Myocyte (in vitro differentiated cells): ENCODE measurements at regions not wholly inside any gene's neighbourhood (a gene's known extent, or its start where the extent isn't known, plus 50 kb on each side); places are given as distances from the start of the nearest gene placed in this dataset.
"Not testable (repeated sequence)": the region's sequence is repeated elsewhere in the genome, so short reads cannot be mapped to it uniquely, and the experiment has no call there.

Experiments used
- DNase-seq: peaks from one replicate; pipeline ENCODE4 v3.0.0-alpha.2; 2012; ENCODE audit warnings: low read depth

- DNase-seq, result not testable (repeated sequence)
Measured at GRCh38 chr15:21357056-21357455, 83.2 kb downstream of the POTEB3 start.

- DNase-seq, result not testable (repeated sequence)
Measured at GRCh38 chr15:21355944-21356343, 84.4 kb downstream of the POTEB3 start.

DNA sequence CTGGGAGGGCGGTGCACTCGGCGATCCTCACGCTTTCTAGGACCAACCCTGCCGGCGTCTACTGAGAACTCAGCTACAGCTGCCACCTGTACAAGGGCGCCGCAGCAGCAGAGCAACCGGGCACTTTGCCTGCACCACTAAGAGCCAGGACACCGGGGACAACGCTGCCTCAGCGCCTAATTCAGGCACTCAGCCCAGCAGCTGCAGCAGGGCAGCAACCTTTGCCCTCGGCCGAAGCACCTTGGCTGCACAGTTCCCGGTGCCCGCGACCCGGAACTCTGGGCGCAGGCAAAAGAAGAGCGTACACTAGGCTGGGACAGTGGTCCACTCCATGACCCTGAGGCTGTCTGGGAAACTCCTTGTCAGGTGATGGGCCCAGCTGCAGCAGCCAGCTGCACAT is 85.7 kb downstream of the POTEB3 start:
- not testable (repeated sequence) for DNase-seq

DNA sequence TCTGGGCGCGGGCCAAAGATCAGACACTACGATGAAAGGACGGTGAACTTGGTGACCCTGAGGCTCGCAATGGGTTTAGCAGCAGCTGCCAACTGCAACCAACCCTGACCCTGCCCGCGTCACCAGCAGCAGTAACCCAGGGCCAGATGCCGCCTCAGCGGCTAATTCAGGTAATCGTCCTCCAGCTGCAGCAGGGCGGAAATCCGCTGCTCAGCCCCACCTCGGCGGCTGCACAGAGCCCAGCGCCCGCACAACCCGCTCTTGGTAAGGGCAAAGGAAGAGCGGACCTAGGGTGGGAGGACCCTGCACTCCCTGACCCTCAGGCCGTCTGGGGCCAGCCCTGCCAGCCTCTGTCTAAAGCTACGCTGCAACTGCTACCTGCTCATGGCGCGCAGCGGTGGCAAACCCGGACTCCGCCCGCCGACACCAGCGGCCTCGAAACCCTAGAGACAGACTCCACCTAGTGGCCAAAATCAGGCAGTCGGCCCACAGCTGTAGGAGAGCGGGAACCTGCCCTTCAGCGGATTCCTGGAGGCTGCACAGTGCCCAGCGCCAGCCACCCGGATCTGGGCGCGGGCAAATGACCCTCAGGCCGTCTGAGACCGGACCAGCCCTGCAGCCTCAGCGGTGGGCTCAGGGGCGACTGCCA is 87.5 kb downstream of the POTEB3 start:
- DNase-seq, result not testable (repeated sequence)

DNA sequence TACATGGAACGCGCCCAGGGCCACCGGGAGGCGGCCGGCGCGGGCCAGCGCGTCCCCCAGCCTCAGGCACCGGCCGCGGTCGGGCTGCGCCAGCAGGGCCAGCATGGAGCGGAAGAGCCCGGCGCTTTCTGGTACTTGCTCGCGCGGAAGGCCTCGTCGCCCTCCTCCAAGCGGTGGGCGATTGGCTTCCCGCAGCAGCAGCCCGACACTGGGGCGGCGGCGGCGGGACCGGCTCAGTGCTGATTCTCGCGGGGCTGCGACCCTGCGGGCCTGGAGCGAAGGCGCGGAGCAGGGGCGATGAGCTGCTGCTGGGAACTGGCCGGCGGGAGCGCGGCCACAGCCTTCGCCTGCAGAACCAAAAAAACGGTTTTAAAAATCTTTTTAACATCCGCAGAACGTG is 95.3 kb downstream of the POTEB3 start:
- DNase-seq, result not testable (repeated sequence)

DNA sequence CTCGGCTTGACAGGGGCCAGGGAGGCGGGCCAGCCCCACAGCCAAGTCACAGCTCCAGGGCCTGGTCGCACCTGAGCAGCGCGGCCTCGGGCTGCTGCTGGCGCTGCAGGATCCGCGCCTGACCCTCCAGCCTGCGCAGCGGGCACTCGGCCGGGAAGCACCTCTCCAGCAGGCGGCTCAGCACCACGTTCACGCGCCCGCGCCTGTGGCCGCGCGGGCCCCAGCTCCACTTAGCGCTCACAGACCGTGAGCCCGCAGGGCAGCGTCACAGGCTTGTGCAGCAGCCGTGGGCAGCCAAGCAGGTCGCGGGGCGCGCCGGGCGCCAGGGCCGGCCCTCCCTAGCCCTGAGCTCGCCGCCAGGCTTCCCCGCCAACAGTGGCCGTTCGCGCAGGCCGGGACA is 95.8 kb downstream of the POTEB3 start:
- DNase-seq, result not testable (repeated sequence)

DNA sequence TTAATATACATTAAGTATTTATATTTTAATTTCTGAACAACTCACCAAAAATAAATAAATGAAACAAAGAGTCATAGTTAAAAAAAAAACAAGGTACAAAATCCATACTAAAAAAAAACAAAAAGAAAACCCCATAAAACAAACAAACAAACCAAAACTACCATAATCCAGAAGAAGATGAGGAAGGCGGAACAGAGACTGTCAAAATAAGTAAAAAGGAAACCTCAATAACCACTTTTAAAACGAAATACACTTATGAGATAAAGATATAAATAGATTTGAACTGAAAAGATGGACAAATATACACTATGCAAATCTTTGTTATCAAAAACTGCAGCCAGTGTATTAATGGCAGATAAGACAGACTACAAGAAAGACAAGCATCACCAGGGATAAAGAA is 103.3 kb downstream of the POTEB3 start:
- not testable (repeated sequence) for DNase-seq

DNA sequence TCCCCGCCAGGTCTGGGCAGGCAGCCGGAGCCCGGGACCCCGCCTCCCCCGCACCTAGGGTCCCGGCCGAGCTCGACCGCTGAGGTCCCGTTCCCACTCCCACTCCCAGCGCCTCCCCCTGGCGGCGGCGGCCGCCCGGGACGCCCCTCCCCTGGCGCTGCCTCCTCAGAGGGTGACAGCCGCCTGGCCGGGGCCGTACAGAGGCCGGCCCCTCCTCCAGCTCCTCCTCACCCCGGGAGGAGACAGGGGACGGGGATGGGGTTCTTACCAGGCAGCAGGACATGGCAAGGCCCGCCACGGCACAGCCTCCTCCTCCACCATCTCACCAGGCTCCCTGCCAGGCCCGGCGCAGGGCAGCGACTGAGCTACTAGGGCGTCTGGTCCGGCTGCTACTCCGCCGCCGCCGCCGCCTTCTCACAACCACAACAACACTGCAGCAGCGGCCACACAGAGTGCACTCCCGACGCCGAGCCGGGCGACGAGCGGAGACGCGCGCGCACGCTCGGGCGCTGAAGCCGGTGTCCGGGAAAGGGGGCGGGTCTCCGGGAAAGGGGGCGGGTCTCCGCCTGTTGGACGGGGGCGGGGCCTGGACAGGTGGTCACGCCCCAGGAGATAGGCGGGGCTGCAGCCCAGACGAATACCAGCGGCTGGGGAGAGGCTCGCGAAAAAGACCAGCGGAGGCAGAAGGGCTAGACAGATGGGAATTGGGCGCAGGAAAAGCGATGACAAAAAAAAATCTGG is 115.4 kb downstream of the POTEB3 start:
- DNase-seq, result not testable (repeated sequence)

DNA sequence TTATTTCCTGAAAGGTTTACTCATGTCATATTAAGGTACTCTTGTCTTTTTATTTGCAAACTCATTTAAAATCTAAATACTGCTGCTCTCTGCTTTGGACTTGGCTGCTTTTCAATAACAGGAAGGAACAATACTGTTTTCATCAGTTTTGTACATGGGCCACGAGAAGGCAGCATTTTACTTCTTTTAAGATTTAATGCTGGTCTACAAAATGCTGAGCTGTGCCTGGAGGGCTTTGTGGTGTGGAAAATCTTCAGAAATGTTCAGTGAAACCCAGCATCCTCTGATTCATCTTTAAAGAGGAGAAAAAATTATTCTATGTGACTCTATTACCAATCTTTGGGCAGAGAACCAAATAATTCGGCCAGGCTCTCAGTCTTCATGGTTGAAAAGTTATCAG is 155.9 kb downstream of the POTEB3 start:
- DNase-seq, result not testable (repeated sequence)

- not testable (repeated sequence) for DNase-seq
Measured at GRCh38 chr15:21283210-21283609, 157.1 kb downstream of the POTEB3 start.

DNA sequence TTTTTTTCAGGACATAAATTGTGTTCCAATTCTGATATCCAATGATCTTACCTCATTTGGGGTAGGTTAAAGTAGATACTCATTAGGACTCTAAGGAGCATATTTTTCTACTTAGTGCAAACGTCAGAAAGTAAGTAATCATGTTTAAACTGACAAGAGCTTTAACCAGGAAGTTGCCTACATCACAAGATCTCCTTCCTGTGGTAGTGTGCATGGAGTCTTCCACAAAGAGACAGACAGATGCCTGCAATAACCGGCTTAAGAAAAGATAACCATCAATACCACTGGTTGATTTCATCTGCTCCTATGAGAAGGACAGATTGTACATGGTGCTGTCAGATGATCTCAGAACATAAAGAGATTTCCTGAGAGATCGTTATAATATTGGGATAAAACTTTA is 160.0 kb downstream of the POTEB3 start:
- DNase-seq, result not testable (repeated sequence)

DNA sequence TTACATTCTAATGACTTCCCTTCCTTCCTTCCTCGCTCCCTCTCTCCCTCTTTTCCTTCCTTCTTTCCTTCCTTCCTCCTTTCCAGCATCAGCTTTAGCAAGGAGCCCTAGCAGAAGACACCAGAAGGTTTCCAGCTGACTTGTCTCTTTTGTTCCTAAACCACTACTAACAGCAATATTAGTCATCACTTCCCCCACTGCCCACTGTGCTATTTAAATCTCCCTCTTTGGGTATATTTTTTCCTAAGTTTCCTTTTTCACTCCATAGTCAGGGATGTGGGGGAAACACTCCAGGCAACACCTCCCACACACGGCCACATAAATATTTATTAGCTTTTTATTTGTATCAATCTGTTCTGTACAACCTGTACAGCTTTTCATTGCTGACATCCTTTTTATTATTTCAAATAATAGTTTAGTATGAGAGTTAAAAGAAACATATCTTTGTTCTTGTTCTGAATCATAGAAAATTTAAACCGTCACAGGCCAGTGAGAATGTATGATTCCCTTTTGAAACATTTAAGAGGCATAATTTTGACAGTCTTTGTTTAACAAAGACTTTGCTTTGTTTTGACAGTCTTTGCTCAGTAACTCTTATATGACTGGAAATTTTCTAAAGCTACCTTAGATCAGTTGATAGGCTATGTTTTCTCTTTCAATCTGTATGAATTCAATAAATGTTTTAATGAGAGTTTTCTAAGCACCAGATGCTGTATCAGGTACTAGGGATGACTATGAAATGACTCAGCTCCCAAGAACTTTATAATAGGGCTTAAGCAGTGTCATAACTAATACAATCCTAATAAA is 167.9 kb downstream of the POTEB3 start:
- DNase-seq, result peak; percentile 10

- DNase-seq, result no peak
Measured at GRCh38 chr15:21271566-21271965, 168.7 kb downstream of the POTEB3 start.

DNA sequence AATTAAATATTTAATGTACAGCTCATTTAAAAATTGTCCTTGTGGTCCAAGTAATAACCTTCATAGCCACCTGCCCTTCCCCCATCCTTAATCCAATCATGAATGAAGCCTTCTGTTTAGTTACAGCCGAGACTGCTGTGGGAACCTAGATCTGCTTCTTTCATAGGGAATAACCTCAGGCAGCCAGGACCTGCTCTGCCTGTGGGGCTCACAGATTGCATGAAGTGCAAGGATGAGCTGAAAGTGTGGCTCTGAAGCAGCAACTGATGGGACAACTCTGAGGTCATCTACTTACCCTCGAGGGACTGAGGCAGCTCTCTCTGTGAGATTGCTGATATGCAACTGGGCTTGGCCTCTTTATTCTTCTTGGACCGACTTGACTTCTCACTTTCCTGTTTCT is 169.8 kb downstream of the POTEB3 start:
- DNase-seq, result no peak

DNA sequence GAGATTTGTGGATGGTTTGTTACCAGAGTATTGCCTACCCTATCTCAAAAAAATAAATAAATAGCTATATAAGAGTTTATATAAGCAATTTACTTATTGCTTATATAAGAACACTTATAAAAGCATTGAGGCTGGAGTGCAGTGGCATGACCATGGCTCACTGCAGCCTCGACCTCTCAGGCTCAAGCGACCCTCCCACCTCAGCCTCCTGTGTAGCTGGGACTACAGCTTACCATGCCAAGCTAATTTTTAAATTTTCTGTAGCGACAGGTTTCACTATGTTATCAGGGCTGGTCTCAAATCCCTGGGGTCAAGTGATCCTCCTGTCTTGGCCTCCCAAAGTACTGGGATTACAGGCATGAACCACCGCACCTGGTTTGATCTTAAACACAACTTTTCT is 170.6 kb downstream of the POTEB3 start:
- not testable (repeated sequence) for DNase-seq

DNA sequence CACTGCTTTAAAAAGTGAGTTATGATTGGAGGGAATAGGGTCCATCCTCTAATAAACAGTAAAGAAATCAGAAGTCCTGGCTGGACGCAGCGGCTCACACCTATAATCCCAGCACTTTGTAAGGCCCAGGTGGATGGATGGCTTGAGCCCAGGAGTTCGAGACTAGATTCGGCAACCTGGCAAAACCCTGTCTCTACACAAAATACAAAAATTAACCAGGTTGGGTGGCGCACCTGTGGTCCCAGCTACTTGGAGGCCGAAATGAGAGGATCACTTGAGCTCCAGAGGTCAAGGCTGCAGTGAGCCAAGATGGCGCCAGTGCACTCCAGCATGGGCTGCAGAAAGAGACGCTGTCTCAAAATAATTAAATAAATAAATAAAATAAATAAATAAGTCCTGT is 171.2 kb downstream of the POTEB3 start:
- no peak for DNase-seq

DNA sequence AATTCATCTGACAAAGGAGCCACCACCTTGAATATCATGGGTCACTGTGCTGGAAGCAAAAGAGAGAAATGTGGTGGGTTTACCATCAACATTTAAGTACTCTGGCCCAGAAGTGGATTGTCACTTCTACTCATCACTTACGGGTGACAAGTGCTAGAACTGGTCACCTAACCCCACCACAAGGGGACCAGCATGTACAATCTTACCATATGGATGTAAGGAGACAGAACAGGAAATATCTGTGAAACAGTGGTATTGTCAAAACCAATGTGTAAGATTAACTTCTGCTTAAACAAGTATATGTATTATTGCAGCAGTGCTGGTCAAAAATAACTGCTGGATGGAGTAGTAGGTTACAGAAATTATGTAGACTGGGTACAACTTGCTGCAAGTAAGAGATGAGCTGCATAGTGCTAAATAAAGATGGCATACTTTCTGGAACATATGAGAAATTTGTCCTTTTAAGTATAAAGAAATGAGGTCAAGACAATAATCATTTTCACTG is 171.8 kb downstream of the POTEB3 start:
- DNase-seq, result no peak

DNA sequence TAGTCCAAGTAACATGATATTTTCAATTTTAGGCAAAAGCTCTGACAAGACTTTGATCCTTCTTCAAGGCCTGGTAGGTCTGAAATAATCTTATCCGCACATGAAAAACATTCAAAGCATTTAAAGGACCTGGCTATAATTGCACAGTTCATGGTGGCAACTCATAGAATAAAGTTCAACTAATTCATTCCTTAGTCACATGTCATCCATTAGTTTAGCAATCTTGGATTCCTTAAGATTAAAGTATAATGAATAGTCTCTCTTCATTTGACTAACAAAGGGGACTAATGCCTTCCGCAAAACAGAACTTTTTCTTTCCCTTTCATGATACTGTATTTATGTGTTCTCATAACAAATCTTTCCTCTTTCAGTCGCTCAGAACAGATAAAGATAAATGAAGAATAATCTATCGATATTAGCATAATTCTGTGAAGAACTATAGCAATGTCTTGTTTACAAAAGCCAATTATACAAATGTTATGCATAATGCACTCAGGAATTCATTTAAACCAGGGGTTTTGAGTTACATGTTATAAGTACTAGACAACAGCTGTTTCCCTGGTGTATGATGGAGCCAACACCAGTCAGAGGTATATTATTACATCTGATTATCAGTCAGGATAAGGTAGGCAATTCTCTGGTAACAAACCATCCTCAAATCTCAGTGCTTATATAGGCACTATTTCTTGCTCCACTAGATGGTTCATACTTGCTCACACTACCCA is 172.5 kb downstream of the POTEB3 start:
- DNase-seq, result no peak

- no peak for DNase-seq
Measured at GRCh38 chr15:21267226-21267625, 173.1 kb downstream of the POTEB3 start.

- DNase-seq, result not testable (repeated sequence)
Measured at GRCh38 chr15:21265628-21266027, 174.7 kb downstream of the POTEB3 start.

DNA sequence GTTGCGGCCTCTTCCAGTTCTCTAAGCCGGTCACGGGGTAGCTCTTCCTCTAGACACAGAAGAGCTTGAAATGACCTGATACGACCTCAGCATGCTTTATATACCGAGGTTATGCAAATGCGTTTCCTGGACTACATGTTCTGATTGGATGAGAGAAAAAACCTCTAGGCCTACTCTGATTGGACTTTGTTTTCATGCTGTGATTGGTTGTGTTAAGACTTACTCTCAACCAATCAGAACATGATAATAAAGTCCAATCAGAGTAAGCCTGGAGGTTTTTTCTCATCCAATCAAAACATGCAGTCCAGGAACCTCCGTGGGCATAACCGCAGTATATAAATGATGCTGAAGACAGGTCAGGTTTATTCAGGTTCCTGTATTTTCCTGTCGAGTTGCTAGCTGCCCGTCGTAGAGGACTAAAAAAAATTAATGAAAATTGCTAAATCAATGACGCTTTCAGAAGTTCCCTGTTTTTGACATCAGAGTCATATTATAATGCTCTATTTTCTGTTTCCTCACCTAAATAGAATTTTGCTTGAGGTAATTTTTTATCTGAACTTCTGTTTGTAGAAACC is 177.4 kb downstream of the POTEB3 start:
- no peak for DNase-seq
